Gastrocnemius medialis (tissue), 4 donors: ENCODE measurements at regions not wholly inside any gene's neighbourhood (a gene's known extent, or its start where the extent isn't known, plus 50 kb on each side); places are given as distances from the start of the nearest gene placed in this dataset.

Experiments used
- ATAC-seq, 2 donors: fragments of 150-250 bp; one replicate each; pipeline ENCODE4 v1.9.1; 2016
- DNase-seq, 2 donors: peaks; one replicate each; pipeline ENCODE4 v3.0.0-alpha.2; 2019
- H3K27ac ChIP-seq, 4 donors: fragments of 200-600 bp; sonication (generic); 1 replicate in 1 of 4; 2 replicates in 3 of 4; pipeline ENCODE4 v1.5.1; 2016 to 2018; ENCODE audit warnings: mild to moderate bottlenecking in 2 of 4, moderate library complexity in 1 of 4
- H3K27me3 ChIP-seq, 3 donors: fragments of 200-600 bp; sonication (generic) in 2 of 3; 1 replicate in 1 of 3; 2 replicates in 2 of 3; pipeline versions ENCODE4 v1.5.1 to v1.6.0; 2016 to 2019; ENCODE audit warnings: mild to moderate bottlenecking in 1 of 3, moderate library complexity in 1 of 3
- H3K36me3 ChIP-seq, 2 donors: fragments of 200-600 bp; sonication (generic) in 1 of 2; one replicate each; pipeline ENCODE4 v1.5.1; 2017 to 2018
- H3K4me1 ChIP-seq, 2 donors: fragments of 200-600 bp; sonication (generic) in 1 of 2; one replicate each; pipeline ENCODE4 v1.5.1; 2016 to 2017; ENCODE audit warnings: mild to moderate bottlenecking in 2 of 2
- H3K4me3 ChIP-seq, 4 donors: fragments of 200-600 bp; sonication (generic) in 3 of 4; 1 replicate in 1 of 4; 2 replicates in 3 of 4; pipeline ENCODE4 v1.5.1; 2016 to 2019; ENCODE audit warnings: mild to moderate bottlenecking in 2 of 4
- H3K9me3 ChIP-seq, 3 donors: fragments of 200-600 bp; sonication (generic) in 2 of 3; 1 replicate in 1 of 3; 2 replicates in 2 of 3; pipeline ENCODE4 v1.5.1; 2016 to 2019
- POLR2A ChIP-seq, 2 donors: fragments of 450-650 bp; IDR thresholded peaks; one replicate each; pipeline ENCODE4 v1.6.1; 2017; ENCODE audit warnings: antibody characterized with exemption in 2 of 2, mild to moderate bottlenecking in 2 of 2, moderate library complexity in 2 of 2
- in situ Hi-C, 4 donors: fragments of 200-750 bp; cut with MboI; loops; one replicate each; pipeline versions ENCODE4 v1.15.0 to v1.8.0; 2017; ENCODE audit warnings: low sequenced_read_pairs in 4 of 4
- intact Hi-C: fragments of 100-400 bp; cut with DNase I; formaldehyde crosslinking; loops from one replicate; pipeline ENCODE4 v1.15.1; 2023; ENCODE audit warnings: low total_unique reads
- TF ChIP-seq, protein P1 (sequence below), 5 experiments: fragments of 450-650 bp in 3 of 5; fragments of 200-600 bp in 2 of 5; sonication (generic) in 2 of 5; IDR thresholded peaks in 4 of 5; conservative IDR thresholded peaks in 1 of 5; 1 replicate in 4 of 5; 2 replicates in 1 of 5; pipeline ENCODE4 v1.5.1; 2016 to 2019; ENCODE audit warnings: antibody characterized with exemption in 5 of 5, mild to moderate bottlenecking in 3 of 5, moderate library complexity in 3 of 5

DNA sequence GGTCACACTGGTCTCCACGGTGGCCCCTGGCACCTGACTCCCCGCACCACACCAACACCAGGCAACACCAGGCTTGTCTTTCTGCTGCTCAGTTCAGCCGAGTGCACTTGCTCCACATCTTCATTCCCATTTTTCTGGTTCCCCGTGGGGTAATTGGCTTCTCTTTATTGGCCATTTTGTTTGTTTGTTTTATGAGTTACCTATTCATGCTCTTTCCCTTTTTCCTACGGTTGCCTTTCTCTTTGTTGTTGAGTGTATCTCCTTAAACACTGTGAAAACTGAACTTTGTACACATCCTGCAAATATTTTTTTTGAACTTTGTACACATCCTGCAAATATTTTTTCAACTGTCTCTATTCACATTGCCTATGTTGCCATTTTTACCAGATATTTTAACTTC, 834.0 kb downstream of the BRD1 start:
- intact Hi-C loops = no loop called here
- Histone ChIP-seq H3K27me3 (no peaks in the 10 kb centered on the region), H3K27ac (no peak overlapping the region), H3K9me3 (no peaks in the 10 kb centered on the region), H3K4me1 (no peaks in the 10 kb centered on the region), H3K36me3 (no peaks in the 10 kb centered on the region), H3K4me3 (no peak overlapping the region)
- ATAC-seq (no peak), DNase-seq (no peak)
- TF ChIP-seq, protein P1, sequence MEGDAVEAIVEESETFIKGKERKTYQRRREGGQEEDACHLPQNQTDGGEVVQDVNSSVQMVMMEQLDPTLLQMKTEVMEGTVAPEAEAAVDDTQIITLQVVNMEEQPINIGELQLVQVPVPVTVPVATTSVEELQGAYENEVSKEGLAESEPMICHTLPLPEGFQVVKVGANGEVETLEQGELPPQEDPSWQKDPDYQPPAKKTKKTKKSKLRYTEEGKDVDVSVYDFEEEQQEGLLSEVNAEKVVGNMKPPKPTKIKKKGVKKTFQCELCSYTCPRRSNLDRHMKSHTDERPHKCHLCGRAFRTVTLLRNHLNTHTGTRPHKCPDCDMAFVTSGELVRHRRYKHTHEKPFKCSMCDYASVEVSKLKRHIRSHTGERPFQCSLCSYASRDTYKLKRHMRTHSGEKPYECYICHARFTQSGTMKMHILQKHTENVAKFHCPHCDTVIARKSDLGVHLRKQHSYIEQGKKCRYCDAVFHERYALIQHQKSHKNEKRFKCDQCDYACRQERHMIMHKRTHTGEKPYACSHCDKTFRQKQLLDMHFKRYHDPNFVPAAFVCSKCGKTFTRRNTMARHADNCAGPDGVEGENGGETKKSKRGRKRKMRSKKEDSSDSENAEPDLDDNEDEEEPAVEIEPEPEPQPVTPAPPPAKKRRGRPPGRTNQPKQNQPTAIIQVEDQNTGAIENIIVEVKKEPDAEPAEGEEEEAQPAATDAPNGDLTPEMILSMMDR (IDR thresholded peaks at IDR 0.05 in 4 of 5, conservative IDR thresholded peaks at IDR 0.05 in 1 of 5) = no peak
- TF ChIP-seq POLR2A (IDR thresholded peaks at IDR 0.05) = no peak
- in situ Hi-C loops = no loop called here

DNA sequence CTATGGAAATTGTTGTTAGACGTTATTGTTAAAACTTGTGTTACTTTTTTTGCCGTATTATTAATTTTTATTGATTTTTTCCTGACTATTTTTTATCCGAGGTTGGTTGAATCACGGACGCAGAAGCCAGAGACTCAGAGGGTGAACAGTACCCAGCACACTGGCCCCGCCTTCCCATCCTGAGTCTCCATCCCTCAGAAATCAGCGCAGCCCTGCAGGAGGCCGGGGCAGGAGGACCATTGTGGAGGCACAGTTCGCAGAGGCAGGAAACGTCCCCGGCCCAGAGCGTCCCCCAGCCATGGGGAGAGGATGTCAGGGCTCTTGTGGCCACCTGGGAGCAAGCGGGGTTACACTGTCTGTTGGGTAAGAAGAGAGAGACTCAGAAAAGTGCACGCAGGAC, 843.0 kb downstream of the BRD1 start:
- TF ChIP-seq POLR2A (IDR thresholded peaks at IDR 0.05) = no peak
- TF ChIP-seq, protein P1 (IDR thresholded peaks at IDR 0.05 in 4 of 5, conservative IDR thresholded peaks at IDR 0.05 in 1 of 5) = no peak
- in situ Hi-C loops = no loop called here

DNA sequence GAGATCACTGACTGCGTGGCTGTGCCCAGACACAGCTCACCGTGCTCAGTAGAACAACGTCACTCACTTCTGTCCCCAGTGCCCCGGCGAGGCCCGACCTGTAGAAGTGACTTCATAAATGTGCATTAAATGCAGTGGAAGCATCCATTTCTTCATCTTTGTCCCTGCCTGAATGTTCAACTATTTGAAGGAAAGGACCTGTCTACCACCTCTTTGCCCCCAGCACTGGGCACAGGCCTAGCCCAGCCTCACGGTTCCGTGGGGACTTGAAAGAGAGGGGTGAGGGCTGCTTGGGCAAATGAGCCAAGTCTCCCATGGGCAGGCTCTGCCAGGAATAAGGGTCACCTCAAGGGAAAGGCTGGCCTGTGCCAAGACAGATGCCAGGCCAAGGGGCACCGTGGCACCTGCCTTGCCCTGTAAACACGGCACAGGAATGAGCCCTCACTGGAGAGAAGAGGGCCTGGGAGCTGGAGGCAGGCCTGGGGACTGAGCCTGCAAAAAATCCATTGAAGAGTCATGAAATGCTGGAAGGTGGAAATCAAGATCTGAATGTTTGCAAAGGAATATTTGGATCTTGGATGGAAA, 845.3 kb downstream of the BRD1 start:
- TF ChIP-seq POLR2A (IDR thresholded peaks at IDR 0.05) = no peak
- TF ChIP-seq, protein P1 (IDR thresholded peaks at IDR 0.05 in 4 of 5, conservative IDR thresholded peaks at IDR 0.05 in 1 of 5) = no peak
- Histone ChIP-seq H3K36me3 (no peaks in the 10 kb centered on the region), H3K27ac (no peak overlapping the region), H3K27me3 (peaks cover 0 to 2% (median 0%) of the 10 kb centered on the region in 3 donors), H3K9me3 (no peaks in the 10 kb centered on the region), H3K4me1 (no peaks in the 10 kb centered on the region), H3K4me3 (no peak overlapping the region)
- intact Hi-C loops = no loop called here
- DNase-seq (no peak), ATAC-seq (no peak)
- in situ Hi-C loops = no loop called here

More for the DNA sequence above, 843.0 kb downstream of the BRD1 start:
- H3K27ac ChIP-seq = no peak overlapping the region
- H3K4me1 ChIP-seq = no peaks in the 10 kb centered on the region
- intact Hi-C loops = no loop called here
- no peak overlapping the region for H3K4me3 ChIP-seq
- peaks cover 0 to 2% (median 0%) of the 10 kb centered on the region in 3 donors for H3K27me3 ChIP-seq
- H3K9me3 ChIP-seq = no peaks in the 10 kb centered on the region
- no peak for DNase-seq
- H3K36me3 ChIP-seq = no peaks in the 10 kb centered on the region
- no peak for ATAC-seq

- intact Hi-C loops = no loop called here
- no peak for DNase-seq
- in situ Hi-C loops = no loop called here
- Histone ChIP-seq H3K36me3 (no peaks in the 10 kb centered on the region), H3K27ac (no peak overlapping the region), H3K9me3 (no peaks in the 10 kb centered on the region), H3K27me3 (peaks cover 0 to 2% (median 0%) of the 10 kb centered on the region in 3 donors), H3K4me3 (no peak overlapping the region), H3K4me1 (no peaks in the 10 kb centered on the region)
- ATAC-seq = no peak
- TF ChIP-seq, protein P1 (IDR thresholded peaks at IDR 0.05 in 4 of 5, conservative IDR thresholded peaks at IDR 0.05 in 1 of 5) = no peak
- TF ChIP-seq POLR2A (IDR thresholded peaks at IDR 0.05) = no peak
Measured at GRCh38 chr22:48981371-48982061, 846.2 kb downstream of the BRD1 start.
